K562 (cell line): ENCODE measurements at regions not wholly inside any gene's neighbourhood (a gene's known extent, or its start where the extent isn't known, plus 50 kb on each side); places are given as distances from the start of the nearest gene placed in this dataset.

Experiments used
- ATAC-seq: fragments of 200-7000 bp; cut with Tn5 transposase; 3 replicates; pipeline ENCODE4 v1.9.1; 2020; ENCODE audit warnings: moderate library complexity
- BruUV-seq: library from RNA; stranded (reverse); fragments of 400-500 nt; replicated peaks from 2 replicates; lab custom pipeline; 2021; lab: Mats Ljungman, UMichigan
- CTCF ChIA-PET: fragments of 300-600 bp; formaldehyde crosslinking; extraction: SDS; loops from one replicate; lab custom pipeline; 2021; ENCODE audit warnings: low intra/inter-chr PET ratio; lab: Yijun Ruan, JAX
- POLR2A ChIA-PET: fragments of 300-600, 350-650 bp; sonication (Branson Sonifier 250); formaldehyde crosslinking; extraction: SDS; loops from one replicate; lab custom pipeline; 2021; ENCODE audit warnings: antibody characterized with exemption, inconsistent platforms; lab: Yijun Ruan, JAX
- DNase-seq, 4 experiments: peaks; one replicate each; pipeline versions ENCODE4 v3.0.0 to v3.0.0-alpha.2; 2011 to 2018; ENCODE audit warnings: low spot score in 3 of 4, mixed read lengths in 3 of 4; ENCODE audit errors: extremely low read depth in 1 of 4
- FAIRE-seq: peaks from 2 replicates; lab custom pipeline; 2011; peaks lifted over from hg19 to GRCh38; lab: Jason Lieb, UNC
- H2AFZ ChIP-seq: 2 replicates; pipeline ENCODE4 v1.6.0; 2011; ENCODE audit warnings: low read depth, low read length, control low read depth, inconsistent platforms
- H3K27ac ChIP-seq: fragments of 200-600 bp; 3 replicates; pipeline ENCODE4 v1.8.0; 2011; ENCODE audit warnings: low read depth, mild to moderate bottlenecking, control low read depth, inconsistent platforms, low read length, moderate library complexity, mixed read lengths; ENCODE audit errors: extremely low read depth
- H3K27me3 ChIP-seq, 2 experiments: fragments of 300-600 bp in 1 of 2; 2 replicates in 1 of 2; 3 replicates in 1 of 2; pipeline versions ENCODE4 v1.6.0 to v1.8.0; 2011; ENCODE audit warnings: inconsistent platforms in 2 of 2, low read length in 2 of 2, mild to moderate bottlenecking in 1 of 2, mixed read lengths in 1 of 2, moderate library complexity in 1 of 2; ENCODE audit not compliant: control insufficient read depth in 2 of 2, insufficient read depth in 2 of 2
- H3K36me3 ChIP-seq: fragments of 300-600 bp; 3 replicates; pipeline ENCODE4 v1.8.0; 2011; ENCODE audit warnings: mild to moderate bottlenecking, low read length, inconsistent platforms; ENCODE audit not compliant: control insufficient read depth, insufficient read depth
- H3K4me1 ChIP-seq, 2 experiments: fragments of 200-600 bp in 1 of 2; replicated peaks in 1 of 2; 2 replicates in 1 of 2; 3 replicates in 1 of 2; pipeline versions ENCODE4 v1.5.1 to v1.8.0; 2011; ENCODE audit warnings: inconsistent platforms in 2 of 2, low read length in 2 of 2, mild to moderate bottlenecking in 1 of 2, mixed read lengths in 1 of 2, moderate library complexity in 1 of 2; ENCODE audit not compliant: control insufficient read depth in 2 of 2, insufficient read depth in 2 of 2
- H3K4me2 ChIP-seq: 2 replicates; pipeline ENCODE4 v1.6.1; 2011; ENCODE audit warnings: low read length, control low read depth, inconsistent platforms, mixed read lengths; ENCODE audit not compliant: insufficient read depth
- H3K4me3 ChIP-seq: fragments of 200-600 bp; sonication (generic), shearing (Covaris generic); 2 replicates; pipeline ENCODE4 v1.5.1; 2016; ENCODE audit warnings: control low read depth, inconsistent platforms
- H3K79me2 ChIP-seq: fragments of 200-600 bp; 3 replicates; pipeline ENCODE4 v1.8.0; 2011; ENCODE audit warnings: low read length, inconsistent platforms; ENCODE audit not compliant: control insufficient read depth, insufficient read depth
- H3K9ac ChIP-seq, 2 experiments: 2 replicates each; pipeline versions ENCODE4 v1.6.0 to v1.6.1; 2011; ENCODE audit warnings: low read depth in 2 of 2, low read length in 2 of 2, control low read depth in 1 of 2, inconsistent platforms in 1 of 2, mild to moderate bottlenecking in 1 of 2, mixed read lengths in 1 of 2; ENCODE audit not compliant: insufficient read depth in 1 of 2
- H3K9me1 ChIP-seq: one replicate; pipeline ENCODE4 v1.6.0; 2011; ENCODE audit warnings: inconsistent platforms, mild to moderate bottlenecking, low read length, moderate library complexity; ENCODE audit not compliant: control insufficient read depth, insufficient read depth
- H3K9me3 ChIP-seq: replicated peaks from 2 replicates; pipeline ENCODE4 v1.5.1; 2011; ENCODE audit warnings: low read depth, low read length, inconsistent platforms; ENCODE audit not compliant: control insufficient read depth, insufficient read depth
- H4K20me1 ChIP-seq: replicated peaks from 2 replicates; pipeline ENCODE4 v1.6.1; 2011; ENCODE audit warnings: low read length, inconsistent platforms, mixed read lengths; ENCODE audit not compliant: control insufficient read depth, insufficient read depth
- LARP7 ChIP-seq: fragments of 450-650 bp; IDR thresholded peaks from 2 replicates; pipeline ENCODE4 v1.6.1; 2016
- NFYB ChIP-seq: IDR thresholded peaks from 2 replicates; pipeline ENCODE4 v1.6.1; 2011; ENCODE audit warnings: mild to moderate bottlenecking, moderate library complexity; ENCODE audit not compliant: insufficient read length; ENCODE audit errors: extremely low read depth
- THAP12 ChIP-seq: fragments of 250-450 bp; sonication (Bioruptor Pico); IDR thresholded peaks from 2 replicates; pipeline ENCODE4 v1.9.0; 2021; ENCODE audit warnings: mild to moderate bottlenecking, inconsistent platforms
- ZNF224 ChIP-seq: sonication (generic); formaldehyde crosslinking; IDR thresholded peaks from 2 replicates; pipeline ENCODE4 v1.8.0; 2022; ENCODE audit warnings: mild to moderate bottlenecking, missing genetic modification reagents
- WGBS: fragments of 100-300 bp; shearing (Covaris generic); methylation state at CpG from one replicate; pipeline ENCODE4 v1.1.6; 2016; ENCODE audit warnings: low coverage, mixed read lengths; ENCODE audit not compliant: insufficient coverage; ENCODE audit errors: missing lambda C conversion rate; 5-methylcytosine and 5-hydroxymethylcytosine counted together
- in situ Hi-C: fragments of 300-500 bp; cut with MboI; formaldehyde crosslinking; loops from 4 replicates; pipeline ENCODE4 v1.15.0; 2018; ENCODE audit warnings: inconsistent platforms, mixed read lengths
- intact Hi-C: fragments of 100-400 bp; cut with micrococcal nuclease; formaldehyde crosslinking; loops from 2 replicates; pipeline ENCODE4 v1.14.2; 2022

DNA sequence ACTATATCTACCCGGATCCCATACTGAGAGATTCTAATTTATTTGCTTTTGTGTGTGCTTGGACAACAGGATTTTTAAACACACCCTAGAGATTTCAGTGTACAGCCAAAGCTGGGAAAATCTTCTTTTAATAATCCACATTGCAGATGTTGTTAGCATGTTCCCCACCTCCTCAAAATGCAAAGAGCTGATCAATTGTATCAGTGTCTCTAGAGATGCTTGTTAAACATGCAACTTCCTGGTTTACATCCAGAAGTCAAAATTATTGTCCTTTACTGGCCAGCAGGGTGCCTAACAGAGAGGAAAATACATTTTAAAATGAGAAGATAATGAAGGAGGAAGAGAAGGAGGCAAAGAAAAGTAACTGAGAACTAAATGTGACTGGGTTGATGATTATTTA lies 793.3 kb downstream of the SEMA5A start:
- FAIRE-seq: no peak
- ATAC-seq: no peak
- in situ Hi-C loops (no loop called here), intact Hi-C loops (loop anchor here (10.0 kb wide), 1 partner anchor 452 kb away; no protein-coding TSS in a partner anchor)
- Histone ChIP-seq H3K27ac (no peak overlapping the region), H2AFZ (no peak overlapping the region), H3K79me2 (no peaks in the 10 kb centered on the region), H3K4me2 (no peak overlapping the region), H4K20me1 (no peaks in the 10 kb centered on the region), H3K9me3 (0 out of 2 replicates have a peak, but pooled peaks cover 2% of the 10 kb centered on the region), H3K36me3 (no peaks in the 10 kb centered on the region), H3K27me3 (no peaks in the 10 kb centered on the region), H3K9me1 (no peaks in the 10 kb centered on the region), H3K4me3 (no peak overlapping the region), H3K4me1 (no peaks in the 10 kb centered on the region), H3K9ac (no peak overlapping the region)
- CTCF ChIA-PET: no interaction called here
- DNase-seq: no peak
- TF ChIP-seq LARP7 (no peak), ZNF224 (CRISPR knock-in tag) (no peak), NFYB (no peak), THAP12 (CRISPR knock-in tag) (no peak)
- BruUV-seq: no TSS peak
- 6% methylated on average over 1 of the region's 1 CpG for WGBS
- POLR2A ChIA-PET: no interaction called here
